Trophoblast cell (in vitro differentiated cells and primary cell): ENCODE measurements at regions not wholly inside any gene's neighbourhood (a gene's known extent, or its start where the extent isn't known, plus 50 kb on each side); places are given as distances from the start of the nearest gene placed in this dataset.

Experiments used
- DNase-seq, 2 donors: peaks; one replicate each; pipeline ENCODE4 v3.0.0-alpha.2; 2016
- H2AFZ ChIP-seq: 2 replicates; pipeline ENCODE4 v1.6.1; 2013; ENCODE audit warnings: low read length, moderate library complexity, mild to moderate bottlenecking; ENCODE audit not compliant: insufficient read depth, poor library complexity
- H2AK5ac ChIP-seq: 2 replicates; pipeline ENCODE4 v1.6.1; 2013; ENCODE audit warnings: mild to moderate bottlenecking, low read length
- H2BK120ac ChIP-seq: 2 replicates; pipeline ENCODE4 v1.6.1; 2013; ENCODE audit warnings: low read length, mild to moderate bottlenecking, moderate library complexity; ENCODE audit not compliant: insufficient read depth, poor library complexity
- H2BK12ac ChIP-seq: 2 replicates; pipeline ENCODE4 v1.6.1; 2013; ENCODE audit warnings: mild to moderate bottlenecking, low read length, moderate library complexity
- H2BK5ac ChIP-seq: 2 replicates; pipeline ENCODE4 v1.6.1; 2013; ENCODE audit warnings: low read length, low read depth, moderate library complexity, mild to moderate bottlenecking; ENCODE audit not compliant: poor library complexity
- H3K14ac ChIP-seq: 2 replicates; pipeline ENCODE4 v1.6.1; 2013; ENCODE audit warnings: mild to moderate bottlenecking, low read length
- H3K18ac ChIP-seq: 2 replicates; pipeline ENCODE4 v1.6.1; 2013; ENCODE audit warnings: mild to moderate bottlenecking, low read length
- H3K23ac ChIP-seq: 2 replicates; pipeline ENCODE4 v1.6.1; 2013; ENCODE audit warnings: low read length
- H3K27ac ChIP-seq: 2 replicates; pipeline ENCODE4 v1.5.1; 2013; ENCODE audit warnings: low read depth, mild to moderate bottlenecking, inconsistent platforms, low read length, moderate library complexity
- H3K27me3 ChIP-seq: 2 replicates; pipeline ENCODE4 v1.6.1; 2013; ENCODE audit warnings: inconsistent platforms, mild to moderate bottlenecking, low read length, moderate library complexity; ENCODE audit not compliant: insufficient read depth
- H3K36me3 ChIP-seq, 2 experiments: 1 replicate in 1 of 2; 2 replicates in 1 of 2; pipeline ENCODE4 v1.6.1; 2013; ENCODE audit warnings: low read length in 2 of 2, mild to moderate bottlenecking in 2 of 2, moderate library complexity in 1 of 2; ENCODE audit not compliant: insufficient read depth in 2 of 2, control insufficient read depth in 1 of 2
- H3K4ac ChIP-seq: 2 replicates; pipeline ENCODE4 v1.6.1; 2013; ENCODE audit warnings: low read depth, mild to moderate bottlenecking, low read length, moderate library complexity
- H3K4me1 ChIP-seq, 2 experiments: 1 replicate in 1 of 2; 2 replicates in 1 of 2; pipeline ENCODE4 v1.6.1; 2013; ENCODE audit warnings: low read length in 2 of 2, mild to moderate bottlenecking in 2 of 2, moderate library complexity in 1 of 2; ENCODE audit not compliant: insufficient read depth in 2 of 2, control insufficient read depth in 1 of 2
- H3K4me2 ChIP-seq: 2 replicates; pipeline ENCODE4 v1.6.1; 2013; ENCODE audit warnings: inconsistent platforms, mild to moderate bottlenecking, low read length, moderate library complexity
- H3K4me3 ChIP-seq: 2 replicates; pipeline ENCODE4 v1.5.1; 2013; ENCODE audit warnings: mild to moderate bottlenecking, low read depth, low read length, inconsistent platforms
- H3K79me1 ChIP-seq: one replicate; pipeline ENCODE4 v1.6.1; 2013; ENCODE audit warnings: low read length
- H3K79me2 ChIP-seq: 2 replicates; pipeline ENCODE4 v1.6.1; 2013; ENCODE audit warnings: low read length, mild to moderate bottlenecking; ENCODE audit not compliant: control insufficient read depth, insufficient read depth, poor library complexity
- H3K9ac ChIP-seq: 2 replicates; pipeline ENCODE4 v1.6.1; 2013; ENCODE audit warnings: mild to moderate bottlenecking, low read length
- H3K9me3 ChIP-seq: 2 replicates; pipeline ENCODE4 v1.6.1; 2013; ENCODE audit warnings: low read depth, mild to moderate bottlenecking, control low read depth, inconsistent platforms, low read length; ENCODE audit not compliant: insufficient read depth
- H4K12ac ChIP-seq: 2 replicates; pipeline ENCODE4 v1.6.1; 2013; ENCODE audit warnings: low read depth, mild to moderate bottlenecking, low read length, moderate library complexity
- H4K8ac ChIP-seq: 2 replicates; pipeline ENCODE4 v1.6.1; 2013; ENCODE audit warnings: low read depth, mild to moderate bottlenecking, low read length, moderate library complexity
- H4K91ac ChIP-seq: one replicate; pipeline ENCODE4 v1.6.1; 2013; ENCODE audit warnings: low read depth, mild to moderate bottlenecking, low read length, moderate library complexity
- WGBS: extraction: QIAGEN DNeasy Blood & Tissue Kit; methylation state at CpG from one replicate; pipeline ENCODE4 v1.1.7; 2013; ENCODE audit warnings: missing lambda C conversion rate; ENCODE audit not compliant: insufficient read length, insufficient coverage; ENCODE audit errors: extremely low coverage; 5-methylcytosine and 5-hydroxymethylcytosine counted together

- no peaks in the 10 kb centered on the region for H3K79me2 ChIP-seq
- H2BK120ac ChIP-seq = no peak overlapping the region
- H3K27me3 ChIP-seq = no peaks in the 10 kb centered on the region
- no peak overlapping the region for H3K23ac ChIP-seq
- DNase-seq = no peak
- H3K79me1 ChIP-seq = no peaks in the 10 kb centered on the region
- no peak overlapping the region for H3K4me3 ChIP-seq
- no peak overlapping the region for H2BK5ac ChIP-seq
- H3K4me2 ChIP-seq = no peak overlapping the region
- no peaks in the 10 kb centered on the region for H3K9me3 ChIP-seq
- H3K36me3 ChIP-seq = no peaks in the 10 kb centered on the region
- H4K8ac ChIP-seq = no peak overlapping the region
- no peak overlapping the region for H3K4ac ChIP-seq
- no peak overlapping the region for H2AK5ac ChIP-seq
- no CpG with 5 or more reads among the region's 1 CpG for WGBS
- no peak overlapping the region for H3K27ac ChIP-seq
- H3K4me1 ChIP-seq = no peaks in the 10 kb centered on the region
- H4K91ac ChIP-seq = no peak overlapping the region
- no peak overlapping the region for H3K14ac ChIP-seq
- no peak overlapping the region for H3K9ac ChIP-seq
- H3K18ac ChIP-seq = no peak overlapping the region
- H2AFZ ChIP-seq = no peak overlapping the region
- H2BK12ac ChIP-seq = no peak overlapping the region
- H4K12ac ChIP-seq = no peak overlapping the region
Measured at GRCh38 chr7:67817481-67817880, 820.8 kb downstream of the TYW1 start.

DNA sequence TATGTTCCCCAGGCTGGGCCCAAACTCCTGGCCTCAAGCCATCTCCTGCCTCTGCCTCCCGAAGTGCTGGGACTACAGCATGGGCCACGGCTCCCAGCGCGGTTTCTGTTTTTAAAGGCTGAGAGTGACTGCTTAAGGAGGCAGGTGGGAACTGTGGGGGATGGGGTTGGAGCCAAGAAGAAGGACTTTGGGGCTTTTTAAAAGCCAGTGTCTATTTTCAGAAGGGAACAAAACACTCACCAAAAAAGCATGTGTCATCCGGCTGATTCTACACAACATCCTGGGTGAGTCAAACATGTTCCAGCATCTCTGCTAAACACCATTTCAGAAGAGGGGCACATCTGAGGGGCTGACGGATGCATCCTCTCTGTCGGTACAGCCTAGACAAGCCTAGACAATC is 824.5 kb downstream of the TYW1 start:
- Histone ChIP-seq H3K27ac (no peak overlapping the region), H3K79me2 (no peaks in the 10 kb centered on the region), H3K9ac (no peak overlapping the region), H3K23ac (no peak overlapping the region), H2AK5ac (no peak overlapping the region), H3K14ac (no peak overlapping the region), H2AFZ (no peak overlapping the region), H3K9me3 (no peaks in the 10 kb centered on the region), H3K18ac (no peak overlapping the region), H3K27me3 (no peaks in the 10 kb centered on the region), H3K4ac (no peak overlapping the region), H4K12ac (no peak overlapping the region), H2BK5ac (no peak overlapping the region), H3K4me3 (no peak overlapping the region), H3K36me3 (no peaks in the 10 kb centered on the region), H3K79me1 (no peaks in the 10 kb centered on the region), H3K4me1 (no peaks in the 10 kb centered on the region), H4K8ac (no peak overlapping the region), H4K91ac (no peak overlapping the region), H2BK120ac (no peak overlapping the region), H3K4me2 (no peak overlapping the region), H2BK12ac (no peak overlapping the region)
- WGBS = no CpG with 5 or more reads among the region's 7 CpGs
- DNase-seq = no peak

- no peaks in the 10 kb centered on the region for H3K79me1 ChIP-seq
- H3K36me3 ChIP-seq = no peaks in the 10 kb centered on the region
- H3K4ac ChIP-seq = no peak overlapping the region
- no CpG with 5 or more reads among the region's 4 CpGs for WGBS
- no peak overlapping the region for H3K14ac ChIP-seq
- no peak overlapping the region for H3K9ac ChIP-seq
- H2BK5ac ChIP-seq = no peak overlapping the region
- no peak overlapping the region for H3K18ac ChIP-seq
- no peak overlapping the region for H4K8ac ChIP-seq
- H3K4me1 ChIP-seq = no peaks in the 10 kb centered on the region
- no peak overlapping the region for H3K27ac ChIP-seq
- no peak overlapping the region for H2AFZ ChIP-seq
- no peaks in the 10 kb centered on the region for H3K27me3 ChIP-seq
- H4K12ac ChIP-seq = no peak overlapping the region
- H3K79me2 ChIP-seq = no peaks in the 10 kb centered on the region
- no peaks in the 10 kb centered on the region for H3K9me3 ChIP-seq
- no peak overlapping the region for H2AK5ac ChIP-seq
- no peak overlapping the region for H2BK12ac ChIP-seq
- H4K91ac ChIP-seq = no peak overlapping the region
- no peak for DNase-seq
- H3K4me3 ChIP-seq = no peak overlapping the region
- no peak overlapping the region for H2BK120ac ChIP-seq
- no peak overlapping the region for H3K4me2 ChIP-seq
- no peak overlapping the region for H3K23ac ChIP-seq
Measured at GRCh38 chr7:67823345-67823744, 826.7 kb downstream of the TYW1 start.

- no peak overlapping the region for H3K27ac ChIP-seq
- H2BK120ac ChIP-seq = no peak overlapping the region
- no peak overlapping the region for H4K91ac ChIP-seq
- no peaks in the 10 kb centered on the region for H3K9me3 ChIP-seq
- no peaks in the 10 kb centered on the region for H3K27me3 ChIP-seq
- no peak overlapping the region for H3K4me2 ChIP-seq
- no peak overlapping the region for H2AFZ ChIP-seq
- no peak overlapping the region for H2AK5ac ChIP-seq
- no peak overlapping the region for H3K4me3 ChIP-seq
- no peak for DNase-seq
- H2BK12ac ChIP-seq = no peak overlapping the region
- H3K18ac ChIP-seq = no peak overlapping the region
- no peaks in the 10 kb centered on the region for H3K36me3 ChIP-seq
- no peaks in the 10 kb centered on the region for H3K79me2 ChIP-seq
- H3K4me1 ChIP-seq = no peaks in the 10 kb centered on the region
- no peak overlapping the region for H3K9ac ChIP-seq
- no peak overlapping the region for H3K4ac ChIP-seq
- no peak overlapping the region for H4K12ac ChIP-seq
- H3K23ac ChIP-seq = no peak overlapping the region
- H3K79me1 ChIP-seq = no peaks in the 10 kb centered on the region
- WGBS = no CpG with 5 or more reads among the region's 1 CpG
- H2BK5ac ChIP-seq = no peak overlapping the region
- no peak overlapping the region for H4K8ac ChIP-seq
- H3K14ac ChIP-seq = no peak overlapping the region
Measured at GRCh38 chr7:67825356-67825755, 828.7 kb downstream of the TYW1 start.
